GM18511 (cell line): ENCODE measurements at regions not wholly inside any gene's neighbourhood (a gene's known extent, or its start where the extent isn't known, plus 50 kb on each side); places are given as distances from the start of the nearest gene placed in this dataset.

Experiments used
- ATAC-seq: cut with Tn5 transposase; IDR thresholded peaks from one replicate; pipeline ENCODE4 v1.9.1; 2021; ENCODE audit warnings: mild to moderate bottlenecking, moderate library complexity; ENCODE audit not compliant: unreplicated experiment

DNA sequence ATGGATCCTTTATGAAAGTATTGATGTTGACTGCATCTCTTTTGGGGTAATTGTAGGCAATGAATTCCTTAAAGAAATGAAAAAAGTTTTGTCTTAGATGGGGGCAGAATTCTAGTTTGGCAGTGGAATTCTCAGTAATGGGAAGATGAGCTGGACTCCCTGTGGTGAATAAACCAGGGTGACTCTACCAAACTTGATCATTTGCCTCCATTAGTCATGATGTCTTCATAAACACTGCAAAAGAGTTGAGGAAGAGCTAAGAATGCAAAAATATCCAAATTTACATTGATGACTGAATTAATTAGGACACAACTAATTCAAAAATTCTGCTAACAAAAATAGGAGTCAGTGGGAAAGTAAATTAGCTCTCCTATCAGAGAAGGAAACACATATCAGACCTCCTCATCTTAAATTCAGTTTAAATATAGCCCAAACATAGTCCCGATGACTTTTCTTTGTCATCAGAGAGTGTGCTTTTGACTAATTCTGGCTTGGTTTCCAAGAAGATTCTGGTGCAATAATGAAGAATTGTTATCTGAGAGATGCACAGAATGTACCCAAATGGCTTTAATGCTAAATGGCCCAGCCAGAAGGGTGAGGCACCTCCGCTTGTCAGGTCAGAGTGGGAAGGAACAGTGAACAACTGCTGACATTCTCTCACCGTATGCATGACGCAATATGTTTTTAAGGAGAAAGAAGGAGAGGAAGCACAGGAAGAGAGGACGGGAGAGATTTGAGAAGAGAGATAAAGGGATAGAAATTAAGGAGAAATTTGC is 525.1 kb downstream of the LMO4 start:
- no peak for ATAC-seq

DNA sequence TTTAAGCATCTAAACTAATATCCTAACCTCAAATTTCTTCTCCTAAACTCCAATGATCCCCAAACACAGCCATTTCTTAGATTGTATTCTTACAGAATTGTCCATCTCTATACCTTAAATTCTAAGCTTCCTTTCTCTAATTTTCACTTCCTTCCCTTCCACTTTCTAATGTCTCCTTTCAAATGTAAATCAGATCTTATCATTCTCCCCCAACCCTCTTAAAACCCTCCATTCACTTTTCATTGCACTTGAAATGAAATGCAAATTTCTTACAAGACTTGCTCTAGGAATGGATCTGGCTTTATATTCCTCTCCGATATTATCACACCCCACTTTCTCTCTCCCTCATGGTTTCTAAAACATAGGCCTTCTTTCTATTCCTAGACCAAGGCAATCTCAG is 534.6 kb downstream of the LMO4 start:
- no peak for ATAC-seq

DNA sequence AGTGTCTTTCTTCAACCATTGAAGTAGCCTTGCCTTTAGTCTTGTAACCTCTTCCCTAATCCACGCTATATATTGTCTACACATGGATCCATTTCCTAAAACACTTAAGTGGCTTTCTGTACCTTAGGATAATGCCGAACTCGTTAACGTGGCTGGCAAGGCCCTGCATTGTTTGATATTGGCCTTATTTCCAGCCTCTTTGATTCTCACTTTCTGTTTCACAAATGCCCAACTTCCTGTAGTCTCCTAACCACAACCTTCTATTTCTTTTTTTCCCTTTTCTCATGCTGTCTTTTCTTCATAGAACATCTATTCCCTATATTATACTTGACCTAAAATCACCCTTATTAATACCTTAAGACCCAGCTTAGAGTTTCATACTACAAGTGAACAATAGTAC is 536.0 kb downstream of the LMO4 start:
- ATAC-seq: peak; percentile 77

DNA sequence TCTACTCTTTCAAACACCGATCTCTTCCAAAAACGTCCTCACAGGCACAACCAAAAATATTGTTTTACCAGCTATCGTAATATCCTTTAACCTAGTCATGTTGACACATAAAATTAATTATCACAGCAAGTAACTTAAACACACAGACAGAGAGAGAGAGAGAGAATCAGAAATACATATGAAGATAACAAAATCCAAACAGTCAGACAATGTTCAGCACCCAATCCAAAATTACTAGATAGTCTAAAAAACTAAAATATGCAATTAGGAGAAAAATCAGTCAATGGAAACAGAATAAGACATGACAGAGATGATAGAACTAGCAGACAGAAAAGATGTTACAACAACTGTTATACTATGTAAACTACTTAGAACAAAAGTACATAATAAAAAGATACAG is 537.7 kb downstream of the LMO4 start:
- no peak for ATAC-seq

DNA sequence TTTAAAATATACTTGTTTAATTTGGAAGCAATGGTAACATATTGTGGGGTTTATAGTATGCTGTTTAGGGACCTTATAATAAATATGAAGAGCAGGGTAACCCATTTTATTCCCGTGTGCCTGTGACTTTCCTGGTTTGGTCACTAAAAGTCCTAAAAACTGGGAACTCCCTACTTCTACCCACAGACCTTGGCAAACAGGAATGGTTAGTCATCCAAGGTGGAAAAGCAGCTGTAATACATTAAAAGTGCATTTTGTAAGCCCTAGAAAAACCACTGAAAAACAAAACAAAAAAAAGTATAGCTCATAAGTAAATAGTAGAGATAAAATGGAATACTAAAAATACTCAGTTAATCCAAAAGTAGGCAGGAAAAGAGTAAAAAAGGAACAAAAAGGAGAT is 538.9 kb downstream of the LMO4 start:
- ATAC-seq: no peak

DNA sequence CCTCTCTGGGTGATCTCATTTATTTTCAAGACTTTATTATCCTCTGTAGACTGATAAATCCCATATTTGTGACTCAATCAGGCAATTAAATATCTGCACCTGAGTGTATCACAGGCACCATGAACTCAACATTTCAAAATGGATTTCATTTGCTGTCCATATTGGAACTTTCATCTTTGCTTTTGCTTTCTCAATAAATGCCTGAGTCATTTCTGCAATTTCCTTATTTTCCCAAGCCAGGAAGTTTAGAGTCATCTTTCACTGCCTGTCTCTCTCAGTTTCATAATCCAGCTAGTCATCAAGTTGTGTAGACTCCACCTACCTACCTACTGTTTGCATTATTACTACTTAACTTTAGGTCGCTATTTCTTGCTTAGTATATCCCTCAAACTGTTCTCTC is 540.9 kb downstream of the LMO4 start:
- ATAC-seq: no peak

DNA sequence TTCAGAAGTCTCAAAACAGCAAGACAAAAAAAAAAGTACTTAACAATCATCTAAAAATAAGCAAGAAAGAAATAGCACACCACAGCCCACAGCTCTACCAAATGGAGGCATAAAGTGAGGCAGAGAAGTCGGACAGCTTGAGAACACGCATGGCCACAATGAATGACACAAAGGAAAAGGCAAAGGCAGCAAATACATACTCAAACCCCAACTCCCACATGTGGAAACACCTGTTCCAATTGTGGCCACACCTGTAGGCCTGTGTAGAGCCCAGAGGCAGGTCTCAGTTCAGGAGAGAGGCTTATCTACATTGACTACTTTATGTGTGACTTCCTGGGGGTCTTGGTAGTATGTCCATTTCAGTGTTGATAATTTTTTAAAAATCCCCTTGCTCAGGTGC is 543.5 kb downstream of the LMO4 start:
- ATAC-seq: peak; percentile 77

DNA sequence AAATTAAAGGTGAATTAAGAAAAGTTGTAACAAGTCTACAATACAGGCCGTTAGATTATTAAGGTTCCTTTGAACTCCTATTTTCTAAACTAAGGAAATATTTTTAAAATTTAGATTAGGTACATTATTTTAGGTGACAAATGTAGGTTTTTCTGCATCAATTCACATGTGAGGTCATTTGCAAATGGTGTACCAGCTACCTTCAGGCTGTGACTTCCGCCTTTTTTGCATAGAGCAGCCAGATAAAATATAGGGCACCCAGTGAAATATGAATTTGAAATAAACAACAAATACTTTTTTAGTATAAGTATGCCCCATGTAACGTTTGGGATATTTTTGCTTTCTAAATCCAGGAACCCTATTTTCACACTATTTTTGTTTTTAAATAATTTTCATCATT is 544.0 kb downstream of the LMO4 start:
- ATAC-seq: peak; percentile 52

DNA sequence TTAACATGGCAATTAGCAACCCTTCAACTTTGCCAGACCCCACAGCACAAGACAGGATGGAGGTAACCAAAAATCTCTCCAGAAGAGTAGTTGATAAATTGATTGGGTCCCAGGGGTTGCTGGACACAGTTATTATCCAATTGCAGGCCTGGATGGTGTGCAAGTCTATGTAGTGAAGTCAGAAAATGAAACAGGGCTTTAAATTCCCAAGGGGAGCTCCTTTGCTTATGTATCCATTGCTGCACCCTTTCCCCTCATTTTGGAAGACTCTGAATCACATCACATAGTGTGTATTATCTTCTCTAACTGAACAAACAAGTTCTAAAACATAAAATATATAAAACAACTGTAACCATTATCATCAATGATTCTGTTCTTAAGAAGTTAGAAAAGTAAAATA is 550.2 kb downstream of the LMO4 start:
- no peak for ATAC-seq

DNA sequence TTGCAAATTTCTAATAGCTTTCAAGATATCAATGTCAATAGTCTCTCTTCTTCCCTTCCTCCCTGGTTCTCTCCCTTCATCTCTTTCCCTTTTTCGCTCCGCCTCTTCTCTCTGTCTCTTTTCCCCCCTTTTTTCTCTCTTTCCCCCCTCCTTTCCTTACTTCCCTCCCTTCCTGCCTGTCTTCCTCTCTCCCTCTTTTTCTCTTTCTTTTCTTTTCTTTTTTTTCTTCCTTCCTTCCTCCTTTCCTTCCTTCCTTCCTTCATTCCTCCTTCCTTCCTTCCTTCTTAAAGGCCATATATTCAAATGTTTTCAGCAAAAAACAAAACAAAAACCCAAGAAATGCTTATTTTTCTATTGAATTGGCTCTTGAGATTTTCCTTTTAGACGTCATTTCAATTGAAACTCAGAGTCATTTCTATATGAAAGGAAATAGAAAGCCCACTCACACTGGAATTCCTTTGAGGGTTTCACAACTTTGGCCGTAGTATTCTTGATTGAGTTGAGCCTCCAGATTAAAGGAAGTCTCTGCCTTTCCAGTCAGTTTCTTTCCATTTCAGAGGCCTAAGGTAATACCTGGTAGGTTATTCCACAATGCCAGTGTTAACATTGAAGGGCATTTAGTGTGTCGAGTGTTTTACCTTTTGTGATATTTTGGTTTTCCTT is 551.5 kb downstream of the LMO4 start:
- ATAC-seq: no peak

DNA sequence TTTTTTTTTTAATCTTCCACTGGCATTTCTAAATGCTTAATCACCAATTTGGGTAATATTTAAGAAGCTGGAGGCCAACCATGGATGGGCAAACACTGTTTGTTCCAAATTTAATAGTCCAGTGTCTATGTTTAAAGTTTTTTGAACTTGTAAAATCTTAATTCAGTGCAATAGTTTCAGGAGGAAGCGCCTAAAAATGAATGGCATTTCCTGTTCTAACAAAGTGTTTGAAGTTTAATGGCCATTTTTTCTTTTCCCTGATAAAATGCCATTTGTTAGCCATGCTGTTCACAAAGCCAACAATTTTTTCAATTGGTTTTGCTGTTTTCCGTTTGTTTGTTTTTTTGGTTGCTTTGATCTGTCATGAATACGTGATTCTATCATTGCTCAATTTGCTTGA is 552.1 kb downstream of the LMO4 start:
- no peak for ATAC-seq

DNA sequence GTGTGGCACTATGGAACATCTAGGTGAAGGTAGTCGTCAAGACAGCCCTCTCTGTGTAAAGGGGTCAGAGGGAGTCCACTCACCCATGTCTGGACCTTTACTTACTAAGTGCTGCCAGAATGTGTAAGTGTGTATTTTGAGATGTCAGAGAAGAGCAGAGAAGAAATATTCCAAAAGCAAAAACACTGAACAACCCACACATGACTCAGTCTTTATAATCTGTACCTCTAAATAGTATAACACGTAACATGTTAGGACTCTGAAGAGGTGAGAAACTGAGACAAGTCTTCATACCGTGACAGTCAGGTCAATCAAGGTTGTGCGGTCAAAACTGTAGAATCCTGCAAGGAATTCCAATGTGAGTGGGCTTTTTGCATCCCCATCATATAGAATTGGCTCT is 555.2 kb downstream of the LMO4 start:
- ATAC-seq: no peak

DNA sequence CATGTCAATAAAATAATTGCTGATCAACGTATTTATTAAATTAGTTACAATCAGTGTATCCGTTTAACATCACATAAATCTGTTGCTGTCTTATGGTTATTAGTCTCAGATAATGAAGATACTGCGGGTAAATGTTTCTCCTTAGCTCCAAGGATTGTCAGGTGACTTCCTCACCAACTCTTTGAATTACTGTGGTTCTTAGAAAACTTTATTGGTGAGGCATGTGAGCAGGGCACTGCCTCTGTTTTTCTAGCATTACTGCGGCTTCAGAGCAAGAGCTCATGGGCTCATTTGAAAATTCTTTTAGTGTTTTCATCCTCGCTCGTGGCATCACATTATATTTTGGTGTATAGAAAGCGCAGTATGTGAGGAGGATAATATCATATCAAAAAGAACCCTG is 555.9 kb downstream of the LMO4 start:
- no peak for ATAC-seq

DNA sequence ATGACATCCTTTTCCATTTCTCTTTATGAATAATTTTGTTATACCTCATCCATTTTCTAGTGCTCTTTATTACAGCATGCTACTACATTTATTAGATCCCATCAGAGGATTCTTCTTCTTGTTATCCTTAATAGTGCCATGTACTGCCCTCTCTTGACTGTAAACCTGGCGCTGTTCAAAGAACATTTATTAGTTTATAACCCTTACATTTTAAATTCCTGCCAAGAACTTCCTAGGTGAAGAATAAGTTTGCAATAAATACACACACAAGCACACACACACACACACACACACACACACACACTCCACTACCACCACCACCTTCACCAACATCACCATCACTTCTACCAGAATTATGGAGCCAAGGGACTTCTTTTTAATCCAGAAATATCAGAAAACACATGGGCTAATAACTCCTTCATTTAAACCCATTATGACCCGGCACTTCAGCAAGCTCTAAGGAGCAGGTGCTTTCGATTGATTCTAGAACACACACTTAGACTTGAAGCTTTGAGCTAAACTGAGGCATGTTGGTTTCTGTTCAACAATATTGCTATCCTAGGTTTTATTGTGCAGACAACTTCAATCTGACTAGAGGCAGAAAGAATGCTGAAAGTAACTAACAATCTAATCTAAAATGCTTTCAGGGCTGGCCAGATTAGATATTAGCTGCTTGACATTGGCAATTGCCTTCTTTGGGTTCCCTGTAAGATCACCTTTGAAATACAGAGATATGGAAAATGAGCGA is 556.8 kb downstream of the LMO4 start:
- ATAC-seq: no peak

DNA sequence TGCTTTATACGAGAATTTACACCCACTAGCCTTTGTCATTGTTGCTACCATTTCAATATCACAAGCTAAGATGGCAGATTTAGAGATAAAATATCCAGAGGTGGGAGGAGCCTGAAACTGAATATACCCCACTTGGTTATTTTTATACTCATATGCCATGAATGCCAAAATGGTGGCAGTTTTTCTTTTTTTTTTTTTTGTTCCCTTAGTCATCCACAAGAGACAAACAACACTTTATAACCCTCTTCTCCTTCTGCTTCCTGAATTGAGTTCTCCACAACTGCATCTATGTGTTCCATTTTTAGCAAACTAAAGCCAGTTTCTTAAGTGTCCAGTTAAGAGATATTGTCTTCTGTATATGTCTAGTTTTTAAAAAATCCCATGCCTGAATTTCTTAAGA is 558.4 kb downstream of the LMO4 start:
- ATAC-seq: no peak

DNA sequence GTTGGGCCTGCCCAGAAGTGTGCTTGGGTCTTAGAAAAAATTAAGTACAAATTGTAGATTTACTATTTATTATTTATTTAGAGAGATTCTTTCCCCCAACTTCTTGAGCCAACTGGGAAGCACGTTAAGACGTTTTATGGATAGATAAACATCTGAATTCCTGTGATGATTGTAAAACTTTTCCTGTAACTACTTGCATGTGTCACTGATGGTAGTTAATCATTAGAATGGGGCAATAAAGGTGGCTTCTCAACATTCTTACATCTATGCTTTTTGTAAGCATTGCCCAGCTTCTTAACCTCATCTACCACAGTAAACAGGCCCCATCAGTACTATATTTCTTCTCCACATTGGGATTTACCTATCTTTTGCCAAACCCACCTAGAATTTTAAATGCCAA is 559.8 kb downstream of the LMO4 start:
- no peak for ATAC-seq

DNA sequence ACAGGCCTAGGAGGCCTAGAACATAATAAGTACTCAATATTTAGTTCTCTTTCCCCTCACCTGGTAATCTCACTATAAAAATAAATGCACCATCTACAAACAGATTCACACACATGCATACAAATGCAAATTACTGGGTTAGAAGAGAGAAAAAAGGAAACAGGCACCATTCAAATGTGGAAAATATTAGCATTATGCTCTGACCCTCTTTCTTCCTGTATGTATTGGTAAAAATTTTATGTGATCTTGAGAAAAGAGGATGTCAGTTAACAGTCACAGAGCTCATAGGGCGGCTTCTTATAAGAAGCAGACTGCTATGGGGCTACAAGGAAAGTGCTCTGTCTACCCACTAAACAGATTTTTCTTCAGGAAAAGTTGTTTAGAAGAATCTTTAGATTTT is 565.4 kb downstream of the LMO4 start:
- ATAC-seq: peak; percentile 63

DNA sequence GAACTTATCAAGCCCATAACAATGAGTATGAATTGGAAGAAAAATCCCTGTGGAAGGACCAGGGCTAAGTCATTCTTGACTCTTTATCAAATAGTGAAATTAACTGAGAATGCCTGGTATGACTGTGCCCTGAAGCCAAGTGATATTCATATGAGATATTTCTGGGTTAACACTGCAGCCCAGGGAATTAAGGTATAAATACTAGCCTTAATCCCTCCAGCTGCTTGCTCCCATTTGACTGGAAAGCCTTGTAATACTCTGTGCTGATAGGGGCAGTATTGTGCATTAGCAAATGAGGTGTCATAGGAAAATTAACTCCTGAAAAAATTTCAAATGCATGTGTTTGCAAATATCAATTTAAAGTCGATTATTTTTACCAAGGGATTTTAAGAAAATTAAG is 568.8 kb downstream of the LMO4 start:
- no peak for ATAC-seq

DNA sequence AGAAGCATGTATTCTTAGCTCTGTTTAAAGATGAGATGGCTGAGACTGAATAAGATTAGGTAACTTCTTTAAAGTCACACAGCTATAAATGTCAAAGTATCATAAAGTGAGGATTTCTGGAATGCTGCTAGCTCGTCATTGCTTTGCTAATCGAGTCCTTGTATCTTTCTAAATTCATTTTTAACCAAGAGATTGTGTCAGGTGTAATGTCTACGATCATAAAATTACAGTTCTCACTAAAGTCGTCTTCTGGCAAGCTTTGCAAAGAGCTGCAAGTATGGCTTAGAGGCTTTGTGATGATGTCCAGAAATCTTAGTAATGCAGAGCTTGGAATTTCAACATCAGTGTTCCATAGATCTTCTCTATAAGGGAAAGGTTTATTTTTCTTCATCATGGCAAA is 569.8 kb downstream of the LMO4 start:
- ATAC-seq: no peak

DNA sequence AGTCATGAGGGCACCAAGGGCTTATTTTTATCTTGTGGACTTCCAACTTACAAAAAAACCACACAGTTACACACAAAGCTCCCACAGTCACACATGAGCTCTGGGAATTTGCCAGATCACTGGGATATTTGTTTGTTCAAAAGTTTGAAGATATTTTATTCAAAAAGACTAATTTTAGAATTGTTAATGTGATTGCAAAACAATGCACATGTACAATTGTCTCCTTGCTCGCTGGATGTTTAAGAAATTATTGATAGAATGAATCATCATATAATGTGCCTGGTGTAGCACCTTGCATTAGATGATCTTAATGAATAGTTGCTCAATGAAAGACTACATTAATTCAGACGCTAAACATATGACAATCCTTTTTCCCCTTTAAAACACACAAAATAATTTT is 570.3 kb downstream of the LMO4 start:
- no peak for ATAC-seq

DNA sequence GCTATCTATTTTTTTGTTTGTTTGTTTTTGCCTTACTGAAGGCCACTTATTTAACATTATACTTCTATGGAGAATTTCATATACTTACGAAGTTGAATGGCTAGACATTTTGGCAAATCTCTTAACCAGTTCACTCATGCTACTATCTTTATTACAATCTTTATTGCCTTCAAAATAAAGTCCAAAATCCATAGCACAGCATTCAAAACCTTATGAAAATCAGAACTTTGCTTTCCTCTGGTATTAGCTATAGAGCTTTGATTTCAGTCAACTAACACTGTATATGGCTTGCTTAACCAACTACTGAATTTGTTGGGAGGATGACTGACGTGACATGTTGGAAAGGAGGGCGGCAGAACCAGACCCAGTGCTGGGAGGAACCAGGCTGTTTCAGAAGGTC is 571.1 kb downstream of the LMO4 start:
- no peak for ATAC-seq

DNA sequence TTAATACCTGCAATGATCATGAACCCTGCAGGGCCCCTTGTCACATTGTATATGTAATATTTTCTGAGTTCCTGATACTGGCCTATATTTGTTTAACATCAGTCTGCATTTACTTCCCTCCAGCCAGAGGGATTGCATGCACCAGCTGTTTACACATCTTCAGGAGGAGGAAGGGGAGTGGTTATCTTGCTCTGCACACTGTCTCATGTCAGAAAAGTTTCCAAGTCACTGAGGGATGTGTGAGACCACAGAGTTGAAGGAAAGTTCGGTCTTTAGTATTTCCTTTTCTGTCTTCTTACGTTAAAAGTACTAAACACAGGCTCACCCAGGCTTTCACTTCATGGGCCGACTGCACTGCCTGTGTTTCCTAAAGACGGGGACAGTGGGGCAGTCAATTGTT is 574.1 kb downstream of the LMO4 start:
- ATAC-seq: peak; percentile 84
